Endodermal cell (in vitro differentiated cells): ENCODE measurements at regions not wholly inside any gene's neighbourhood (a gene's known extent, or its start where the extent isn't known, plus 50 kb on each side); places are given as distances from the start of the nearest gene placed in this dataset.
A peak's percentile ranks its signal among the peaks of the same experiment; 100 is the strongest.

Source experiments
- DNase-seq: peaks from one replicate; pipeline ENCODE4 v3.0.0-alpha.2; 2017
- H3K27ac ChIP-seq: 2 replicates; pipeline ENCODE4 v1.5.1; 2013; ENCODE audit warnings: mild to moderate bottlenecking, low read depth, low read length, moderate library complexity
- H3K27me3 ChIP-seq: 2 replicates; pipeline ENCODE4 v1.6.1; 2013; ENCODE audit warnings: mild to moderate bottlenecking, low read length, moderate library complexity; ENCODE audit not compliant: insufficient read depth, control insufficient read depth, poor library complexity, severe bottlenecking
- H3K36me3 ChIP-seq: 2 replicates; pipeline ENCODE4 v1.7.0; 2013; ENCODE audit warnings: mild to moderate bottlenecking, low read length, moderate library complexity; ENCODE audit not compliant: control insufficient read depth, insufficient read depth
- H3K4me1 ChIP-seq: one replicate; pipeline ENCODE4 v1.7.0; 2013; ENCODE audit warnings: low read length; ENCODE audit not compliant: control insufficient read depth, insufficient read depth
- H3K4me3 ChIP-seq: 2 replicates; pipeline ENCODE4 v1.5.1; 2013; ENCODE audit warnings: mild to moderate bottlenecking, low read length, moderate library complexity
- H3K9ac ChIP-seq: 2 replicates; pipeline ENCODE4 v1.6.1; 2013; ENCODE audit warnings: mild to moderate bottlenecking, low read length, moderate library complexity; ENCODE audit not compliant: poor library complexity, severe bottlenecking; ENCODE audit errors: extremely low read depth
- H3K9me3 ChIP-seq: 2 replicates; pipeline ENCODE4 v1.6.1; 2013; ENCODE audit warnings: mild to moderate bottlenecking, low read length, moderate library complexity; ENCODE audit not compliant: control insufficient read depth
- H3K27ac Mint-ChIP-seq: 2 replicates; pipeline ENCODE4 v1.8.0; 2020; ENCODE audit warnings: mixed read lengths
- H3K27me3 Mint-ChIP-seq: 2 replicates; pipeline ENCODE4 v1.8.0; 2021; ENCODE audit warnings: mild to moderate bottlenecking, mixed read lengths; ENCODE audit not compliant: insufficient read depth
- H3K36me3 Mint-ChIP-seq: 2 replicates; pipeline ENCODE4 v1.8.0; 2020; ENCODE audit warnings: low read depth, mixed read lengths
- H3K4me1 Mint-ChIP-seq: 2 replicates; pipeline ENCODE4 v1.8.0; 2020; ENCODE audit warnings: mixed read lengths
- H3K4me3 Mint-ChIP-seq: 2 replicates; pipeline ENCODE4 v1.8.0; 2020; ENCODE audit warnings: mild to moderate bottlenecking, moderate library complexity, mixed read lengths
- H3K9me3 Mint-ChIP-seq: 2 replicates; pipeline ENCODE4 v1.8.0; 2020; ENCODE audit warnings: mild to moderate bottlenecking, mixed read lengths
- WGBS, 2 experiments: methylation state at CpG; one replicate each; pipeline versions ENCODE4 v1.1.5 to v1.1.7; 2013; ENCODE audit warnings: missing lambda C conversion rate in 2 of 2, mixed read lengths in 1 of 2; ENCODE audit not compliant: insufficient coverage in 1 of 2, insufficient read length in 1 of 2; 5-methylcytosine and 5-hydroxymethylcytosine counted together
- TF ChIP-seq, protein P1 (sequence below): fragments of 200-600 bp; sonication (generic); conservative IDR thresholded peaks from 2 replicates; pipeline ENCODE4 v1.5.0; 2021; ENCODE audit warnings: antibody characterized with exemption, mild to moderate bottlenecking

DNA sequence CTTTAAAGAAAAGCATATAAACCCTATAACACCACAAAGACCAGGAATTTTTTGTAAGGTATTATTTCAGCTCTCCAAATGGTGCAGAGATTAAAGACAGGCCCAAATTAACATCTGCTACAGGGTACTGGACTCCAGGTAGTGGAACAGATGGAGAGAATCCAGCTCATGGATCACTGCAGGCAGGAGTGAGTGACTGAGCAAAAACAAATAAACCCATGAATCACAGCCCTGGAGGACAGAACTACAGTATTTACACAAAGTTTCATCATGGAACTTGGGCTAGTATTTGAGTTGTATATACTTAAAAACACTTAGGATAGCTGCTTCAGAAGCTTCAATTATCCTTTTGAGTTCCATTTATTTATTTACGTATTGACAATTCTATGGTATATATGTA is 132.8 kb upstream of the SPRY2 start:
- no peak overlapping the region for H3K27ac Mint-ChIP-seq
- TF ChIP-seq, protein P1, sequence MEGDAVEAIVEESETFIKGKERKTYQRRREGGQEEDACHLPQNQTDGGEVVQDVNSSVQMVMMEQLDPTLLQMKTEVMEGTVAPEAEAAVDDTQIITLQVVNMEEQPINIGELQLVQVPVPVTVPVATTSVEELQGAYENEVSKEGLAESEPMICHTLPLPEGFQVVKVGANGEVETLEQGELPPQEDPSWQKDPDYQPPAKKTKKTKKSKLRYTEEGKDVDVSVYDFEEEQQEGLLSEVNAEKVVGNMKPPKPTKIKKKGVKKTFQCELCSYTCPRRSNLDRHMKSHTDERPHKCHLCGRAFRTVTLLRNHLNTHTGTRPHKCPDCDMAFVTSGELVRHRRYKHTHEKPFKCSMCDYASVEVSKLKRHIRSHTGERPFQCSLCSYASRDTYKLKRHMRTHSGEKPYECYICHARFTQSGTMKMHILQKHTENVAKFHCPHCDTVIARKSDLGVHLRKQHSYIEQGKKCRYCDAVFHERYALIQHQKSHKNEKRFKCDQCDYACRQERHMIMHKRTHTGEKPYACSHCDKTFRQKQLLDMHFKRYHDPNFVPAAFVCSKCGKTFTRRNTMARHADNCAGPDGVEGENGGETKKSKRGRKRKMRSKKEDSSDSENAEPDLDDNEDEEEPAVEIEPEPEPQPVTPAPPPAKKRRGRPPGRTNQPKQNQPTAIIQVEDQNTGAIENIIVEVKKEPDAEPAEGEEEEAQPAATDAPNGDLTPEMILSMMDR: no peak
- no peaks in the 10 kb centered on the region for H3K36me3 Mint-ChIP-seq

DNA sequence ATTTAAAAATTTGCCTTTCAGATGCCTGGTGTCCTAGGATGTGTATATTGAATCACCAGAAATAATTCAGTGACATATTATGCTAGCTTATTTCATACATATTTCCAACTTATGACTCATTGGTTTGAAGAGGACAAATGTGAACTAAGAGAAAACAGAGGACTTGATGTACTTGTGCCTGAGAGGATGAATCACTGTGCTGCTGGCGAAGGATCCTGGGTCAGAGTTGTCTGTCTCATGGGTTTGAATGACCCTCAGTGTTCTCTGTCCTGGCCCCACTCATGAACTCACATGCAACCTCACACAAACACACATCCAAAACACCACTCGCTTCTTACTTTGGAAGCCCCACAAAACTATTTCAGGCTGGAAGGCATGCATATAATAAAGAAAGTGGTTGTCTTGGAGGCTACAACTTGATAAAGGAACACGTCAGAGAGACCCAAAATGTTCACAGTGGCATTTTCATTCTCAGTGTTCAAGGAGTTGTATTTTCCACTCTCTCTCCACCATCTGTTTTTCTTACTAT is 129.0 kb upstream of the SPRY2 start:
- Mint-ChIP-seq H3K27ac (no peak overlapping the region), H3K36me3 (no peaks in the 10 kb centered on the region), H3K9me3 (no peaks in the 10 kb centered on the region), H3K27me3 (peaks cover 9% of the 10 kb centered on the region), H3K4me3 (no peak overlapping the region), H3K4me1 (no peaks in the 10 kb centered on the region)
- Histone ChIP-seq H3K4me1 (no peaks in the 10 kb centered on the region), H3K9ac (no peak overlapping the region), H3K27me3 (no peaks in the 10 kb centered on the region), H3K36me3 (no peaks in the 10 kb centered on the region), H3K9me3 (no peaks in the 10 kb centered on the region), H3K27ac (no peak overlapping the region), H3K4me3 (no peak overlapping the region)
- WGBS, 2 experiments: 67 to 84% methylated on average over 1 to 2 of the region's 3 CpGs
- no peak for DNase-seq
- TF ChIP-seq, protein P1: no peak

More for the DNA sequence above, 132.8 kb upstream of the SPRY2 start:
- no peaks in the 10 kb centered on the region for H3K9me3 Mint-ChIP-seq
- no peaks in the 10 kb centered on the region for H3K36me3 ChIP-seq
- H3K27me3 ChIP-seq: no peaks in the 10 kb centered on the region
- no peaks in the 10 kb centered on the region for H3K4me1 ChIP-seq
- peaks cover 9% of the 10 kb centered on the region for H3K27me3 Mint-ChIP-seq
- H3K9ac ChIP-seq: no peak overlapping the region
- no peak for DNase-seq
- no CpG with 5 or more reads among the region's 1 CpG for WGBS, 2 experiments
- no peak overlapping the region for H3K27ac ChIP-seq
- no peaks in the 10 kb centered on the region for H3K4me1 Mint-ChIP-seq
- H3K9me3 ChIP-seq: no peaks in the 10 kb centered on the region
- no peak overlapping the region for H3K4me3 ChIP-seq
- H3K4me3 Mint-ChIP-seq: no peak overlapping the region

DNA sequence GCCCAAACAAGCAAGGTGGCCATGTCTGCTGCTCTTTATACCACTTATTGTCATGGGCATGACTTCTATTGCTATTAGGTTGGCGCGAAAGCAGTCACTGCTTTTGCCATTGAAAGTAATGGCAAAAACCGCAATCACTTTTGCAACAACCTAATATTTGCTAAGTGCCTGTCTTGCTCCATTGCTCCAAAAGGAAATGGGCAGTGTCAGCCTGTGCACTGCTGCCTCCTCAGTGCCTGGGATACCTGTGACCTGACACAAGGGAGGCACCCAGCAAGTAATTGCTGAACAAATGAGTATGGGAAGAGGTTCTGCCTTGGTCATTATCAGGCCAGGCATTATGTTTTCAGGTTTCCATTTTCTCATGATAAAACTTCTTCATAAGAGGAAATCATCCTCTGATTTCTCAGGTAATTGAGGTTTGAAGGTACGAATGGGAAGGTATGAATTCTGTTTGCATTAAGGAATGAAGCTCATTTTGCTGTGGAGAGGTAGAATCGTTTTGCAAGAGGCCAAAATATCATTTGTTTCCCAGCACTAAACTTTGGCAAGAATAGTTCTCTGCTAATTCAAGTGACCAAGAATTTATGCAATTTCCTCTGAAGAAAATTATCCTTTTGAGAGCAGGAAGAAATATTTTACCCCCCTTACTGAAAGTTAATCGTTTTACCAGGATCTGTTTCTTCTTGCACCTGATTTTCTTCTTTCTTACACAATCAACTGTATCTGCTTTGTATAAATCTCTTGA is 128.4 kb upstream of the SPRY2 start:
- TF ChIP-seq, protein P1: no peak
- Mint-ChIP-seq H3K27me3 (peaks cover 9% of the 10 kb centered on the region), H3K36me3 (no peaks in the 10 kb centered on the region), H3K9me3 (no peaks in the 10 kb centered on the region), H3K4me1 (no peaks in the 10 kb centered on the region), H3K4me3 (no peak overlapping the region), H3K27ac (no peak overlapping the region)
- H3K27me3 ChIP-seq: no peaks in the 10 kb centered on the region
- no peak overlapping the region for H3K9ac ChIP-seq
- no peaks in the 10 kb centered on the region for H3K4me1 ChIP-seq
- no peak overlapping the region for H3K4me3 ChIP-seq
- WGBS, 2 experiments: 91 to 93% methylated on average over 5 to 6 of the region's 6 CpGs
- no peaks in the 10 kb centered on the region for H3K36me3 ChIP-seq
- H3K9me3 ChIP-seq: no peaks in the 10 kb centered on the region
- DNase-seq: no peak
- H3K27ac ChIP-seq: peak overlapping the region; percentile 40
